ENCODE measurements at regions not wholly inside any gene's neighbourhood (a gene's known extent, or its start where the extent isn't known, plus 50 kb on each side); places are given as distances from the start of the nearest gene placed in this dataset.
A peak's percentile ranks its signal among the peaks of the same experiment; 100 is the strongest.
"Not testable (repeated sequence)": the region's sequence is repeated elsewhere in the genome, so short reads cannot be mapped to it uniquely, and the experiment has no call there.

- intact Hi-C loops (cut with DNase I), result no loop called here
- DNase-seq, result no peak
- 89 to 95% methylated on average over 4 of the region's 4 CpGs for WGBS, 2 donors
- no peaks in the 10 kb centered on the region for H3K4me1 ChIP-seq
- TF ChIP-seq CTCF (IDR thresholded peaks at IDR 0.05) (no peak), POLR2AphosphoS5 (IDR thresholded peaks at IDR 0.05) (no peak), EP300 (IDR thresholded peaks at IDR 0.05) (no peak), POLR2A (IDR thresholded peaks at IDR 0.05) (no peak)
- no peaks in the 10 kb centered on the region for H3K27me3 ChIP-seq
- no peak overlapping the region for H3K4me3 ChIP-seq
- no peaks in the 10 kb centered on the region for H3K36me3 ChIP-seq
- H3K9me3 ChIP-seq, result no peaks in the 10 kb centered on the region
- H3K27ac ChIP-seq, result no peak overlapping the region
Measured at GRCh38 chr9:31418419-31418818, 966.0 kb upstream of the ACO1 start.

GRCh38 chr9:31443630-31444457, 940.6 kb upstream of the ACO1 start:
- H3K27me3 ChIP-seq; intact Hi-C loops (cut with DNase I); H3K4me1 ChIP-seq; H3K4me3 ChIP-seq; H3K36me3 ChIP-seq; DNase-seq; H3K9me3 ChIP-seq: not testable (repeated sequence)
- 15 to 65% methylated on average over 7 of the region's 7 CpGs for WGBS, 2 donors
- H3K27ac ChIP-seq, result peak overlapping the region in 1 of 4 donors; percentile 10

- intact Hi-C loops (cut with DNase I), result no loop called here
- Histone ChIP-seq H3K36me3 (no peaks in the 10 kb centered on the region), H3K27ac (no peak overlapping the region), H3K4me3 (no peak overlapping the region), H3K4me1 (peaks cover 0 to 6% (median 0%) of the 10 kb centered on the region in 4 donors), H3K27me3 (no peaks in the 10 kb centered on the region), H3K9me3 (no peaks in the 10 kb centered on the region)
- 91 to 98% methylated on average over 1 of the region's 1 CpG for WGBS, 2 donors
- TF ChIP-seq POLR2A (IDR thresholded peaks at IDR 0.05) (no peak), CTCF (IDR thresholded peaks at IDR 0.05) (no peak)
- no peak for DNase-seq
Measured at GRCh38 chr9:31445357-31445756, 939.1 kb upstream of the ACO1 start.

GRCh38 chr9:31445960-31446359, 938.5 kb upstream of the ACO1 start:
- Histone ChIP-seq H3K4me1 (peaks cover 0 to 6% (median 0%) of the 10 kb centered on the region in 4 donors), H3K9me3 (no peaks in the 10 kb centered on the region), H3K27ac (no peak overlapping the region), H3K4me3 (no peak overlapping the region), H3K27me3 (no peaks in the 10 kb centered on the region), H3K36me3 (no peaks in the 10 kb centered on the region)
- TF ChIP-seq CTCF (IDR thresholded peaks at IDR 0.05) (no peak), POLR2A (IDR thresholded peaks at IDR 0.05) (no peak), EP300 (IDR thresholded peaks at IDR 0.05) (no peak)
- intact Hi-C loops (cut with DNase I), result no loop called here
- no peak for DNase-seq
- WGBS, 2 donors, result 87 to 97% methylated on average over 4 of the region's 4 CpGs

- no peaks in the 10 kb centered on the region for H3K27me3 ChIP-seq
- no peak overlapping the region for H3K4me3 ChIP-seq
- TF ChIP-seq POLR2A (IDR thresholded peaks at IDR 0.05), result no peak
- TF ChIP-seq EP300 (IDR thresholded peaks at IDR 0.05), result no peak
- no peak for TF ChIP-seq CTCF (IDR thresholded peaks at IDR 0.05)
- no peak for TF ChIP-seq POLR2AphosphoS5 (IDR thresholded peaks at IDR 0.05)
- intact Hi-C loops (cut with DNase I), result no loop called here
- peaks cover 0 to 2% (median 0%) of the 10 kb centered on the region in 4 donors for H3K9me3 ChIP-seq
- no peak overlapping the region for H3K27ac ChIP-seq
- no peaks in the 10 kb centered on the region for H3K4me1 ChIP-seq
- WGBS, 2 donors, result 77 to 93% methylated on average over 4 of the region's 4 CpGs
- no peak for DNase-seq
- H3K36me3 ChIP-seq, result no peaks in the 10 kb centered on the region
Measured at GRCh38 chr9:31467075-31467474, 917.4 kb upstream of the ACO1 start.

All from sigmoid colon (tissue), 6 donors.